ENCODE measurements at regions not wholly inside any gene's neighbourhood (a gene's known extent, or its start where the extent isn't known, plus 50 kb on each side); places are given as distances from the start of the nearest gene placed in this dataset.

DNA sequence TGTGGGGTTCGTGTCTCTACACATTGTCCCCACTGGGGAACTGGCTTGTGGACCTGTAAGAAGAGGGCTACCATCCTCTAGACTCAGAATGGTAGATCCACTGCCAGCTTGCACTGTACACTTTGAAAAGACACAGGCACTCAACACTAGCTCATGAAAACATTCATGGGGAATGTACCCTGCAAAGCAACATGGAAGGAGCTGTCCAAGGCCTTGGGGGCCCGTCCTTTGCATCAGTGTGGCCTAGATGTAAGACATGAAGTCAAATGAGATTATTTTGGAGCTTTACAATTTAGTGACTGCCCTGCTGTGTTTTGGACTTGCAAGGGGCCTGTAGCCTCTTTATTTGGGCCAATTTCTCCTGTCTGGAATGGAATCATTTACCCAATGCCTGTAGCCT is 399.0 kb upstream of the PCDH15 start:
- TF ChIP-seq EP300 (conservative IDR thresholded peaks at IDR 0.05; ENCODE audit: poor library complexity, severe bottlenecking) (no peak), MXI1 (conservative IDR thresholded peaks at IDR 0.05; ENCODE audit: poor library complexity, severe bottlenecking) (no peak)
- TF ChIP-seq, protein P1, sequence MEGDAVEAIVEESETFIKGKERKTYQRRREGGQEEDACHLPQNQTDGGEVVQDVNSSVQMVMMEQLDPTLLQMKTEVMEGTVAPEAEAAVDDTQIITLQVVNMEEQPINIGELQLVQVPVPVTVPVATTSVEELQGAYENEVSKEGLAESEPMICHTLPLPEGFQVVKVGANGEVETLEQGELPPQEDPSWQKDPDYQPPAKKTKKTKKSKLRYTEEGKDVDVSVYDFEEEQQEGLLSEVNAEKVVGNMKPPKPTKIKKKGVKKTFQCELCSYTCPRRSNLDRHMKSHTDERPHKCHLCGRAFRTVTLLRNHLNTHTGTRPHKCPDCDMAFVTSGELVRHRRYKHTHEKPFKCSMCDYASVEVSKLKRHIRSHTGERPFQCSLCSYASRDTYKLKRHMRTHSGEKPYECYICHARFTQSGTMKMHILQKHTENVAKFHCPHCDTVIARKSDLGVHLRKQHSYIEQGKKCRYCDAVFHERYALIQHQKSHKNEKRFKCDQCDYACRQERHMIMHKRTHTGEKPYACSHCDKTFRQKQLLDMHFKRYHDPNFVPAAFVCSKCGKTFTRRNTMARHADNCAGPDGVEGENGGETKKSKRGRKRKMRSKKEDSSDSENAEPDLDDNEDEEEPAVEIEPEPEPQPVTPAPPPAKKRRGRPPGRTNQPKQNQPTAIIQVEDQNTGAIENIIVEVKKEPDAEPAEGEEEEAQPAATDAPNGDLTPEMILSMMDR (IDR thresholded peaks at IDR 0.05; ENCODE audit: poor library complexity, severe bottlenecking), result no peak

Measured in neural cell (in vitro differentiated cells).